OCI-LY7 (cell line): ENCODE measurements at regions not wholly inside any gene's neighbourhood (a gene's known extent, or its start where the extent isn't known, plus 50 kb on each side); places are given as distances from the start of the nearest gene placed in this dataset.
"Not testable (repeated sequence)": the region's sequence is repeated elsewhere in the genome, so short reads cannot be mapped to it uniquely, and the experiment has no call there.

Experiments
- BruUV-seq: library from RNA; stranded (reverse); fragments of 400-500 nt; replicated peaks from 2 replicates; lab custom pipeline; 2021; lab: Mats Ljungman, UMichigan
- CTCF ChIA-PET: fragments of 300-600 bp; sonication (Branson Sonifier 250); formaldehyde crosslinking; loops from one replicate; lab custom pipeline; 2022; ENCODE audit warnings: antibody characterized with exemption; ENCODE audit not compliant: unreplicated experiment; lab: Charles Lee
- POLR2A ChIA-PET: fragments of 300-600 bp; sonication (Branson Sonifier 250); formaldehyde crosslinking; loops from one replicate; lab custom pipeline; 2022; ENCODE audit warnings: antibody characterized with exemption; lab: Charles Lee
- DNase-seq: peaks from one replicate; pipeline ENCODE4 v3.0.0-alpha.2; 2015; ENCODE audit warnings: low spot score
- H2AFZ ChIP-seq: fragments of 200-600 bp; sonication (generic), shearing (Covaris generic); 2 replicates; pipeline ENCODE4 v1.6.1; 2014; ENCODE audit warnings: mild to moderate bottlenecking, antibody characterized with exemption, low read length, moderate library complexity
- H3K27ac ChIP-seq: fragments of 200-600 bp; sonication (generic); 2 replicates; pipeline ENCODE4 v1.5.1; 2014; ENCODE audit warnings: mixed run types, low read depth, mild to moderate bottlenecking, moderate library complexity, low read length, inconsistent platforms; ENCODE audit not compliant: poor library complexity, severe bottlenecking
- H3K36me3 ChIP-seq: fragments of 200-600 bp; sonication (generic); 2 replicates; pipeline ENCODE4 v1.6.1; 2014; ENCODE audit warnings: mild to moderate bottlenecking, antibody characterized with exemption, low read length, moderate library complexity, mixed read lengths; ENCODE audit not compliant: insufficient read depth
- H3K4me1 ChIP-seq: fragments of 200-600 bp; sonication (generic); 2 replicates; pipeline ENCODE4 v1.5.1; 2014; ENCODE audit warnings: mild to moderate bottlenecking, low read length; ENCODE audit not compliant: insufficient read depth, poor library complexity, severe bottlenecking
- H3K4me2 ChIP-seq: fragments of 200-600 bp; sonication (generic); 2 replicates; pipeline ENCODE4 v1.6.1; 2014; ENCODE audit warnings: mild to moderate bottlenecking, low read length
- H3K4me3 ChIP-seq: fragments of 200-600 bp; sonication (generic); 2 replicates; pipeline ENCODE4 v1.5.1; 2014; ENCODE audit warnings: mild to moderate bottlenecking, low read depth, low read length; ENCODE audit not compliant: poor library complexity, severe bottlenecking
- H3K79me2 ChIP-seq: fragments of 200-600 bp; sonication (generic); 2 replicates; pipeline ENCODE4 v1.6.1; 2016; ENCODE audit warnings: low read depth, mild to moderate bottlenecking, low read length, moderate library complexity, mixed read lengths; ENCODE audit not compliant: insufficient read depth
- H3K9me2 ChIP-seq: fragments of 200-600 bp; sonication (generic); 2 replicates; pipeline ENCODE4 v1.6.1; 2016; ENCODE audit warnings: mild to moderate bottlenecking, low read length, mixed read lengths; ENCODE audit not compliant: insufficient read depth
- H3K9me3 ChIP-seq: fragments of 200-600 bp; sonication (generic); 2 replicates; pipeline ENCODE4 v1.6.1; 2014; ENCODE audit warnings: mild to moderate bottlenecking, mixed run types, low read length, mixed read lengths
- H4K20me1 ChIP-seq: fragments of 200-600 bp; sonication (generic); 2 replicates; pipeline ENCODE4 v1.6.1; 2014; ENCODE audit warnings: mild to moderate bottlenecking, antibody characterized with exemption, low read length, moderate library complexity, mixed read lengths; ENCODE audit not compliant: insufficient read depth
- EZH2phosphoT487 ChIP-seq: fragments of 200-600 bp; sonication (generic); IDR thresholded peaks from 2 replicates; pipeline ENCODE4 v1.6.1; 2018; ENCODE audit warnings: low read depth, borderline replicate concordance, mild to moderate bottlenecking, mixed run types, antibody characterized with exemption, low read length, moderate library complexity, mixed read lengths
- intact Hi-C: fragments of 100-400 bp; cut with micrococcal nuclease; formaldehyde crosslinking; loops from one replicate; pipeline ENCODE4 v1.10.0; 2022; ENCODE audit not compliant: unreplicated experiment
- TF ChIP-seq, protein P1 (sequence below): fragments of 200-600 bp; sonication (generic); conservative IDR thresholded peaks from 2 replicates; pipeline ENCODE4 v1.5.1; 2014; ENCODE audit warnings: mild to moderate bottlenecking, antibody characterized with exemption, low read length, moderate library complexity, mixed read lengths

DNA sequence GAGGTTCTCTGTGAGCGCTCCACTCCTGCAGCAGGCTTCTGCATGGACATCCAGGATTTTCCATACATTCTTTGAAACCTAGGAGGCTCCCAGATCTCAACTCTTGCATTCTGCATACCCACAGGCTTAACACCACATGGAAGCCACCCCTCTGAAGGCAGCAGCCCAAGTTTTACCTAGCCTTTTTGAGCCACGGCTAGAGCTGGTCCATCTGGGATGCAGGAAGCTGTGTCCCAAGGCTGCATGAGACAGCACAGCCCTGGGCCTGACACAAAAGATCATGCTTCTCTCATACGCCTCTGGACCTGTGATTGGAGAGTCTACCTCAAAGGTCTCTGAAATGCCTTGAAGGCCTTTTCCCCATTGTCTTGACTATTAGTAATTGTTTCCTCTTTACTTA lies 53.6 kb upstream of the RPRM start:
- no peak overlapping the region for H3K4me3 ChIP-seq
- no TSS peak for BruUV-seq
- H3K9me2 ChIP-seq: no peaks in the 10 kb centered on the region
- ChIA-PET CTCF (no interaction called here), POLR2A (no interaction called here)
- H3K9me3 ChIP-seq: no peaks in the 10 kb centered on the region
- no peak overlapping the region for H2AFZ ChIP-seq
- no peak overlapping the region for H3K27ac ChIP-seq
- no peak for DNase-seq
- H3K4me1 ChIP-seq: no peaks in the 10 kb centered on the region
- H3K36me3 ChIP-seq: no peaks in the 10 kb centered on the region
- no peak overlapping the region for H3K4me2 ChIP-seq
- no peaks in the 10 kb centered on the region for H3K79me2 ChIP-seq
- TF ChIP-seq, protein P1, sequence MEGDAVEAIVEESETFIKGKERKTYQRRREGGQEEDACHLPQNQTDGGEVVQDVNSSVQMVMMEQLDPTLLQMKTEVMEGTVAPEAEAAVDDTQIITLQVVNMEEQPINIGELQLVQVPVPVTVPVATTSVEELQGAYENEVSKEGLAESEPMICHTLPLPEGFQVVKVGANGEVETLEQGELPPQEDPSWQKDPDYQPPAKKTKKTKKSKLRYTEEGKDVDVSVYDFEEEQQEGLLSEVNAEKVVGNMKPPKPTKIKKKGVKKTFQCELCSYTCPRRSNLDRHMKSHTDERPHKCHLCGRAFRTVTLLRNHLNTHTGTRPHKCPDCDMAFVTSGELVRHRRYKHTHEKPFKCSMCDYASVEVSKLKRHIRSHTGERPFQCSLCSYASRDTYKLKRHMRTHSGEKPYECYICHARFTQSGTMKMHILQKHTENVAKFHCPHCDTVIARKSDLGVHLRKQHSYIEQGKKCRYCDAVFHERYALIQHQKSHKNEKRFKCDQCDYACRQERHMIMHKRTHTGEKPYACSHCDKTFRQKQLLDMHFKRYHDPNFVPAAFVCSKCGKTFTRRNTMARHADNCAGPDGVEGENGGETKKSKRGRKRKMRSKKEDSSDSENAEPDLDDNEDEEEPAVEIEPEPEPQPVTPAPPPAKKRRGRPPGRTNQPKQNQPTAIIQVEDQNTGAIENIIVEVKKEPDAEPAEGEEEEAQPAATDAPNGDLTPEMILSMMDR: no peak
- TF ChIP-seq EZH2phosphoT487: no peak
- H4K20me1 ChIP-seq: no peaks in the 10 kb centered on the region
- intact Hi-C loops: no loop called here

DNA sequence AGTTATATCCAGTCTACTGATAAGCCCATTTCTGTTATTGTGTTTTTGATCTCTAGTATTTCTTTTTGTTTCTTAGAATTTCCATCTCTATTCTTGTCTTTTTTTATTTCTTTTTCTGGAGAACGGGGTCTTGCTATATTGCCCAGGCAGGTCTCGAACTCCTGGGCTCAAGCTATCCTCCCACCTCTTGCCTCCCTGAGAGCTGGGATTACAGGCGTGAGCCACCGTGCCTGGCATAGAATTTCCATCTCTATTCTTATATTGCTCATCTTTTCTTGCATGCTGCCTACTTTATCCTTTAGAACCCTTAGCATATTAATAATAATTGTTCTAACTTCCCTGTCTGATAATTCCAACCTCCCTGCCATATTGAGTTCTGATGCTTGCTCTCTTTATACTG lies 55.2 kb upstream of the RPRM start:
- H2AFZ ChIP-seq, H3K4me3 ChIP-seq, DNase-seq, H3K9me2 ChIP-seq, CTCF ChIA-PET, H3K9me3 ChIP-seq, H3K36me3 ChIP-seq, H3K4me2 ChIP-seq, H4K20me1 ChIP-seq, H3K4me1 ChIP-seq, intact Hi-C loops, H3K79me2 ChIP-seq, BruUV-seq, H3K27ac ChIP-seq: not testable (repeated sequence)
- POLR2A ChIA-PET: interaction anchor here (0.6 to 0.7 kb wide), 3 partner anchors 49 to 211 kb away, joined by 3 read pairs; no protein-coding TSS in a partner anchor

DNA sequence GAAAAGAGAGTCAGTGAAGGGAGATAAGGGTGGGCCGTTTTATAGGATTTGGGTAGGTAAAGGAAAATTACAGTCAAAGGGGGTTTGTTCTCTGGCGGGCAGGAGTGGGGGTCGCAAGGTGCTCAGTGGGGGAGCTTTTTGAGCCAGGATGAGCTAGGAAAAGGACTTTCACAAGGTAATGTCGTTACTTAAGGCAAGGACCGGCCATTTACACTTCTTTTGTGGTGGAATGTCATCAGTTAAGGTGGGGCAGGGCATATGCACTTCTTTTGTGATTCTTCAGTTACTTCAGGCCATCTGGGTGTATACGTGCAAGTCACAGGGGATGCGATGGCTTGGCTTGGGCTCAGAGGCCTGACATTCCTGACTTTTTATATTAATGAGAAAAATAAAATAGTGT lies 56.0 kb upstream of the RPRM start:
- CTCF ChIA-PET, H3K4me2 ChIP-seq, H4K20me1 ChIP-seq, H3K9me2 ChIP-seq, H2AFZ ChIP-seq, intact Hi-C loops, BruUV-seq, H3K4me3 ChIP-seq, H3K36me3 ChIP-seq, H3K9me3 ChIP-seq, H3K79me2 ChIP-seq, H3K27ac ChIP-seq, H3K4me1 ChIP-seq, DNase-seq: not testable (repeated sequence)
- POLR2A ChIA-PET: interaction anchor here (0.7 kb wide), 1 partner anchor 211 kb away, joined by 3 read pairs; no protein-coding TSS in a partner anchor

DNA sequence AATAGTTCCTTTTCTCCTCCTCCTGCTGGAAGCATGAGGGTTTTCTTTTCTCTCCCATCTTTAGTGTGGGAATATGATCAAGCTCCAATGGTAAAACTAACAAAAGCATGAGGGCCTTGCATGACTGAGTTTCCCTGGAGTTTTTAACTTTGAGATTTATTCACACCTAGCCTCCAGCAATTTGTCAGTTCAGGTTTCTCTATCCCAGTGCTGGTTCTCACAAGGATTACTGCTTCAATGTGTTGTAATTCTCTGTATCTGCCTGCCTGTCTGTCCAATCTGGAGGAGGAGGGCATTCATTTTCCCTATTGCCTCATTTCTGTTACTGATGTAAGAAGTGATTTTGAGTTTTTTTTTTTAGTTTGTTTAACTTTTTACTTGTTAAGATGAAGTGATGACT lies 57.6 kb upstream of the RPRM start:
- no peak overlapping the region for H3K27ac ChIP-seq
- no peak overlapping the region for H3K4me3 ChIP-seq
- ChIA-PET POLR2A (no interaction called here), CTCF (no interaction called here)
- no peaks in the 10 kb centered on the region for H3K4me1 ChIP-seq
- no peaks in the 10 kb centered on the region for H3K9me3 ChIP-seq
- BruUV-seq: no TSS peak
- DNase-seq: no peak
- no peaks in the 10 kb centered on the region for H3K36me3 ChIP-seq
- no peak overlapping the region for H3K4me2 ChIP-seq
- H3K79me2 ChIP-seq: no peaks in the 10 kb centered on the region
- no peak overlapping the region for H2AFZ ChIP-seq
- no peaks in the 10 kb centered on the region for H4K20me1 ChIP-seq
- TF ChIP-seq, protein P1: no peak
- no peak for TF ChIP-seq EZH2phosphoT487
- H3K9me2 ChIP-seq: no peaks in the 10 kb centered on the region
- intact Hi-C loops: no loop called here

DNA sequence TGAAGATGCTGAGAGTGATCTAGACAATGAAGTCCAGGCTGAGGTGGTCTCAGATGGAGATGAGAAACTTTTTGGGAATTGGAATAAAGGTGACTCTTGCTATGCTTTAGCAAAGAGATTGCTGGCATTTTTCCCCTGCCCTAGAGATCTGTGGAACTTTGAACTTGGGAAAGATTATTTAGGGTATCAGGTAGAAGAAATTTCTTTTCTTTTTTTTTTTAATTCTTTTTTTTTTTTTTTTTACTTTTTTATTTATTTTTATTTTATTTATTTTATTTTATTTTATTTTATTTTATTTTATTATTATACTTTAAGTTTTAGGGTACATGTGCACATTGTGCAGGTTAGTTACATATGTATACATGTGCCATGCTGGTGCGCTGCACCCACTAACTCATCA lies 59.5 kb upstream of the RPRM start:
- H4K20me1 ChIP-seq, BruUV-seq, H3K36me3 ChIP-seq, CTCF ChIA-PET, H2AFZ ChIP-seq, POLR2A ChIA-PET, H3K79me2 ChIP-seq, H3K4me1 ChIP-seq, H3K9me2 ChIP-seq, H3K4me2 ChIP-seq, H3K4me3 ChIP-seq, H3K9me3 ChIP-seq, H3K27ac ChIP-seq, intact Hi-C loops, DNase-seq: not testable (repeated sequence)
